Uterus (tissue), 3 donors: ENCODE measurements at regions not wholly inside any gene's neighbourhood (a gene's known extent, or its start where the extent isn't known, plus 50 kb on each side); places are given as distances from the start of the nearest gene placed in this dataset.

Experiments
- DNase-seq, 2 donors: peaks; one replicate each; pipeline ENCODE4 v3.0.0-alpha.2; 2019 to 2020
- H3K27ac ChIP-seq, 2 donors: fragments of 200-600 bp; sonication (generic); 1 replicate in 1 of 2; 2 replicates in 1 of 2; pipeline ENCODE4 v1.5.1; 2016 to 2018
- H3K27me3 ChIP-seq, 2 donors: fragments of 200-600 bp; sonication (generic); one replicate each; pipeline ENCODE4 v1.5.1; 2018 to 2019; ENCODE audit warnings: control low read depth in 1 of 2
- H3K36me3 ChIP-seq, 2 donors: fragments of 200-600 bp; sonication (generic); one replicate each; pipeline ENCODE4 v1.5.1; 2019; ENCODE audit warnings: control low read depth in 1 of 2
- H3K4me1 ChIP-seq, 2 donors: fragments of 200-600 bp; sonication (generic); one replicate each; pipeline ENCODE4 v1.5.1; 2018 to 2019; ENCODE audit warnings: control low read depth in 1 of 2
- H3K4me3 ChIP-seq, 2 donors: fragments of 200-600 bp; sonication (generic); 1 replicate in 1 of 2; 2 replicates in 1 of 2; pipeline ENCODE4 v1.5.1; 2018 to 2019; ENCODE audit warnings: mild to moderate bottlenecking in 1 of 2
- H3K9me3 ChIP-seq, 2 donors: fragments of 200-600 bp; sonication (generic); one replicate each; pipeline ENCODE4 v1.5.1; 2019; ENCODE audit warnings: control low read depth in 1 of 2
- POLR2A ChIP-seq, 2 donors: fragments of 450-650 bp; IDR thresholded peaks; one replicate each; pipeline ENCODE4 v1.6.1; 2016; ENCODE audit warnings: antibody characterized with exemption in 2 of 2, mild to moderate bottlenecking in 1 of 2, moderate library complexity in 1 of 2
- intact Hi-C: fragments of 100-400 bp; cut with DNase I; formaldehyde crosslinking; loops from one replicate; pipeline ENCODE4 v1.15.1; 2023; ENCODE audit warnings: low total_unique reads
- TF ChIP-seq, protein P1 (sequence below), 4 experiments: fragments of 200-600 bp in 2 of 4; fragments of 450-650 bp in 2 of 4; sonication (generic) in 2 of 4; IDR thresholded peaks; one replicate each; pipeline ENCODE4 v1.5.1; 2016 to 2019; ENCODE audit warnings: antibody characterized with exemption in 4 of 4, mild to moderate bottlenecking in 2 of 4, moderate library complexity in 1 of 4
- donor health status: DM: yes; HTN: yes; CAD: no.

DNA sequence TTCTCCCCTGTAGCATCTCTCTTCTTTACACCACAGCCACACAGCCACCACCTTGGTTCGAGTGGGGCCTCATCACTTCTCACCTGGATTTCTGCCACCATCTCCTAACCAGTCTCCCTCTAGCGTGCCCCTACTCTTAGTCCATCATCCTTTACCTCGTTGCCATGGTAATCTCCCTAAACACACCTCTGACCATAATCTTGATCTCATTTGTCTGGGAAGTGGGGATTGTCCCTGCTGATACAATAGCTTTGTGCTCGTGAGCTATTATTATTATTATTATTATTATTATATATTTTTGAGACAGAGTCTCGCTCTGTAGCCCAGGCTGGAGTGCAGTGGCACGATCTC lies 76.5 kb upstream of the HSPA9 start:
- no peak for DNase-seq
- H3K27me3 ChIP-seq = no peaks in the 10 kb centered on the region
- intact Hi-C loops = no loop called here
- TF ChIP-seq, protein P1, sequence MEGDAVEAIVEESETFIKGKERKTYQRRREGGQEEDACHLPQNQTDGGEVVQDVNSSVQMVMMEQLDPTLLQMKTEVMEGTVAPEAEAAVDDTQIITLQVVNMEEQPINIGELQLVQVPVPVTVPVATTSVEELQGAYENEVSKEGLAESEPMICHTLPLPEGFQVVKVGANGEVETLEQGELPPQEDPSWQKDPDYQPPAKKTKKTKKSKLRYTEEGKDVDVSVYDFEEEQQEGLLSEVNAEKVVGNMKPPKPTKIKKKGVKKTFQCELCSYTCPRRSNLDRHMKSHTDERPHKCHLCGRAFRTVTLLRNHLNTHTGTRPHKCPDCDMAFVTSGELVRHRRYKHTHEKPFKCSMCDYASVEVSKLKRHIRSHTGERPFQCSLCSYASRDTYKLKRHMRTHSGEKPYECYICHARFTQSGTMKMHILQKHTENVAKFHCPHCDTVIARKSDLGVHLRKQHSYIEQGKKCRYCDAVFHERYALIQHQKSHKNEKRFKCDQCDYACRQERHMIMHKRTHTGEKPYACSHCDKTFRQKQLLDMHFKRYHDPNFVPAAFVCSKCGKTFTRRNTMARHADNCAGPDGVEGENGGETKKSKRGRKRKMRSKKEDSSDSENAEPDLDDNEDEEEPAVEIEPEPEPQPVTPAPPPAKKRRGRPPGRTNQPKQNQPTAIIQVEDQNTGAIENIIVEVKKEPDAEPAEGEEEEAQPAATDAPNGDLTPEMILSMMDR (IDR thresholded peaks at IDR 0.05) = no peak
- no peak for TF ChIP-seq POLR2A (IDR thresholded peaks at IDR 0.05)
- H3K27ac ChIP-seq = no peak overlapping the region
- no peaks in the 10 kb centered on the region for H3K36me3 ChIP-seq
- no peak overlapping the region for H3K4me3 ChIP-seq
- H3K4me1 ChIP-seq = no peaks in the 10 kb centered on the region
- H3K9me3 ChIP-seq = no peaks in the 10 kb centered on the region

DNA sequence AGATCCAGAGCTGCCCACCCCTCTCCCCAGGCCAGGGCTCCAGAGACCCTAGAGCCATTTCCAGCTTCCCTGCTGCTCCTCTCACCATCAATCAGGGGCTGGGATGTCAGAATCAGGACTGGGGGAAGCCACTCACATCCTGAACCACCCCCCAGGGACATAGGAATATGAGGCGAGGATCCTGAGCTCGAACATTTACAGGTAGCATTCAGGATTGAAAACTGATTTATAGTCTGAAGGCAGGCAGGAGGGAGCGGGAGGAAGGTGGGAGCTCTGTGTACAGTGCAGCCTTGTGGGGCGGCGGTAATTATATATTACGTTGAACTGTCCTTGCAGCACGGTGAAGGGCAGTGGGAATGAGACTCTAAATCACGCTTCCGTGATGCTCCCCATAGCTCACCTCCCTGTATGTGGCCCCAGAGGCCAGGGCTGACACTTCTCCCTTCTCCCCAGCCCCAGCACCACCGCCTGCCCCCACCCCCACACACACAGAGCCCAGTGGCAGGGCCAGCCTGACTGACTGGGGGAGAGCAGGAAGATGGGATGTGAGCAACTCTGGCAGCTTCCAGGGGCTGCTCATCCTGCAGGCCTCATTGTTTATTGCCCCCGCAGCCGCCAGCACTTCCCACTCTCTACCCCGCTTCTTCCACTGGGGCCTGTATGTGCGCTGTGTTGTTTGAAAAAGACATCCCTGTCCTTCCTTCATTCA lies 76.0 kb upstream of the HSPA9 start:
- intact Hi-C loops = no loop called here
- DNase-seq = no peak
- H3K9me3 ChIP-seq = no peaks in the 10 kb centered on the region
- H3K27ac ChIP-seq = no peak overlapping the region
- no peak for TF ChIP-seq POLR2A (IDR thresholded peaks at IDR 0.05)
- TF ChIP-seq, protein P1 (IDR thresholded peaks at IDR 0.05) = no peak
- no peak overlapping the region for H3K4me3 ChIP-seq
- no peaks in the 10 kb centered on the region for H3K36me3 ChIP-seq
- no peaks in the 10 kb centered on the region for H3K4me1 ChIP-seq
- no peaks in the 10 kb centered on the region for H3K27me3 ChIP-seq

DNA sequence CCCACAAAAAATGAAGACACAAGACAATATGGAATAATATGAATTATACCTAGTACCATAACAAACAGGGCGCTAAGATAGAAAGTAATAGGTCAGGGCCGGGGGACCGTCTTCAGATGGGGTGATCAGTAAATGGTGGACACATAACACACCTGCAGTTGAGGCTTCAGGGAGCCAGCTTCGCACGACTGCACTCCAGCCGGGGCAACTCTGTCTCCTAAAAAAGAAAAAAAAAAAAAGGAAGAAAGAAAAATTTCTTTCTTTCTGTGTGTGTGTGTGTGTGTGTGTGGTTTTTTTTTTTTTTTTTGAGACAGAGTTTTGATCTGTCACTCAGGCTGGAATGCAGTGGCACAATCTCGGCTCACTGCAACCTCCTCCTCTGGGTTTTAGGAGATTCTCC lies 75.0 kb upstream of the HSPA9 start:
- H3K9me3 ChIP-seq = no peaks in the 10 kb centered on the region
- no peaks in the 10 kb centered on the region for H3K36me3 ChIP-seq
- no peak for TF ChIP-seq POLR2A (IDR thresholded peaks at IDR 0.05)
- TF ChIP-seq, protein P1 (IDR thresholded peaks at IDR 0.05) = no peak
- H3K27ac ChIP-seq = no peak overlapping the region
- no peak for DNase-seq
- no peak overlapping the region for H3K4me3 ChIP-seq
- H3K4me1 ChIP-seq = no peaks in the 10 kb centered on the region
- H3K27me3 ChIP-seq = no peaks in the 10 kb centered on the region
- intact Hi-C loops = no loop called here

DNA sequence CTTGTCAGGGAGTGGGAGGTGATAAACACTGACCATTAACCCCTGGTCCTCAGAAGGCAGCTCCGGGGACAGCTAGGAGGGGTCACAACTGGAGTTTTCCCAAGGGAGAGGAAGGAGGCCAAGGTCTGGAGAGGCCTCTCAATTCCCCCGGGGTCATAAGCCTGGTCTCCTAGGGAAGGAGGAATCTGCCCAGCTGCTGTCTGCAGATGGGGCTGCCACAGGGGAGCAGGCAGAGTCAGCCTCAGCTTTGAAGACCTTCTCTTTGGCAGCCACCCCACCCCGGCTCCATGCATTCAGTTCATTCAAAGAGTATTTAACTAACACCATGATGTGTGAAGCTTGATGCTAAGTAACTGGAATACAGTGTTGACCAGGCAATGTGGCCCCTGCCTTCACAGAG lies 74.6 kb upstream of the HSPA9 start:
- intact Hi-C loops = no loop called here
- DNase-seq = no peak
- H3K9me3 ChIP-seq = no peaks in the 10 kb centered on the region
- H3K27ac ChIP-seq = no peak overlapping the region
- TF ChIP-seq POLR2A (IDR thresholded peaks at IDR 0.05) = no peak
- H3K27me3 ChIP-seq = no peaks in the 10 kb centered on the region
- no peaks in the 10 kb centered on the region for H3K4me1 ChIP-seq
- no peak overlapping the region for H3K4me3 ChIP-seq
- H3K36me3 ChIP-seq = no peaks in the 10 kb centered on the region

DNA sequence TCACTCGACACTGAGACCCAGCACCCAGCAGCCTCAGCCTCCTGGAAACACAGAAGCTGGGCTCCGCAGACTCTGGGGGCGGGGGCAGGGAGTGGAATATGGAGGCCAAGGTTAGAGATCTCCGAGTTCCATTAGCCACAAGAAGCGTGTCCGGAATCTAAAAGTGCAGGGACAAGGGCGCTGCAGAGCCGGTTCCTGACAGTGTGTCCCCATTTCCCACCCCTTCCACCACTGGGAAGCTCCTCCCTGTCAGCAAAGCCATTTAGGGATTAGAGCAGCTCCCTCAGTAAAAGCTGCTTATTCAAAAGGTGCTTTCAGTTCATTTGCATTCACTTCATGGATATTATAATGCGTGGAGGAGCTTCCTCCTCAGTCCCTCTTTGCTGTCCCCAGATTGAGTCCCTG lies 74.1 kb upstream of the HSPA9 start:
- no peak for DNase-seq
- Histone ChIP-seq H3K36me3 (no peaks in the 10 kb centered on the region), H3K4me1 (no peaks in the 10 kb centered on the region), H3K27me3 (no peaks in the 10 kb centered on the region), H3K4me3 (no peak overlapping the region), H3K27ac (no peak overlapping the region), H3K9me3 (no peaks in the 10 kb centered on the region)
- TF ChIP-seq, protein P1 (IDR thresholded peaks at IDR 0.05) = no peak
- TF ChIP-seq POLR2A (IDR thresholded peaks at IDR 0.05) = no peak
- intact Hi-C loops = no loop called here

DNA sequence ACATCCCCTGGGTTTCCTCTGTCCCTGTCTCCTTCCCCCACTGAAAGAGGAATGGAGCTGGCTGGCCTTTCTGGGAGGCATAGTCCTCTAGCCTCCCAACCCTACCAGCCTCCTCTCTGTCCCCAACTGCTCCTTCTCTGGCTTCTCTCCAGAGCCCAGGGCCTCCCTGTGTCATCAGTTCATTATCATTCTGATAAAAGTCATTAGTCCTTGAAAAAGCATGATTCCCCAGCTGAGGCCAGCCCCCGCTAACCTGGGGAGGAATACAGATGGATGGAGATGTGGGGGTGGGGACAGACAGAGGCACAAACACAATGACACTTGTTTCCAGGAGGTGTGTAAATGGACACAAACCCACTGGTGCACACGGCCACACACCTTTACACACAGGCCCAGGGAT lies 73.6 kb upstream of the HSPA9 start:
- H3K9me3 ChIP-seq = no peaks in the 10 kb centered on the region
- no peak overlapping the region for H3K4me3 ChIP-seq
- DNase-seq = no peak
- intact Hi-C loops = no loop called here
- H3K4me1 ChIP-seq = no peaks in the 10 kb centered on the region
- TF ChIP-seq, protein P1 (IDR thresholded peaks at IDR 0.05) = no peak
- TF ChIP-seq POLR2A (IDR thresholded peaks at IDR 0.05) = no peak
- H3K36me3 ChIP-seq = no peaks in the 10 kb centered on the region
- H3K27ac ChIP-seq = no peak overlapping the region
- H3K27me3 ChIP-seq = no peaks in the 10 kb centered on the region
